ENCODE measurements at regions not wholly inside any gene's neighbourhood (a gene's known extent, or its start where the extent isn't known, plus 50 kb on each side); places are given as distances from the start of the nearest gene placed in this dataset.

GRCh38 chr3:182000447-182000846, 288.7 kb downstream of the SOX2 start:
- no peak overlapping the region for H3K27ac ChIP-seq (ENCODE audit: poor library complexity, severe bottlenecking)
- H3K27me3 ChIP-seq (ENCODE audit: insufficient read depth, poor library complexity, severe bottlenecking) = no peaks in the 10 kb centered on the region
- no peak for DNase-seq (ENCODE audit: low spot score)
- H3K36me3 ChIP-seq (ENCODE audit: low read depth) = no peaks in the 10 kb centered on the region
- no peak for ATAC-seq (ENCODE audit: low read depth)
- TF ChIP-seq, protein P1, sequence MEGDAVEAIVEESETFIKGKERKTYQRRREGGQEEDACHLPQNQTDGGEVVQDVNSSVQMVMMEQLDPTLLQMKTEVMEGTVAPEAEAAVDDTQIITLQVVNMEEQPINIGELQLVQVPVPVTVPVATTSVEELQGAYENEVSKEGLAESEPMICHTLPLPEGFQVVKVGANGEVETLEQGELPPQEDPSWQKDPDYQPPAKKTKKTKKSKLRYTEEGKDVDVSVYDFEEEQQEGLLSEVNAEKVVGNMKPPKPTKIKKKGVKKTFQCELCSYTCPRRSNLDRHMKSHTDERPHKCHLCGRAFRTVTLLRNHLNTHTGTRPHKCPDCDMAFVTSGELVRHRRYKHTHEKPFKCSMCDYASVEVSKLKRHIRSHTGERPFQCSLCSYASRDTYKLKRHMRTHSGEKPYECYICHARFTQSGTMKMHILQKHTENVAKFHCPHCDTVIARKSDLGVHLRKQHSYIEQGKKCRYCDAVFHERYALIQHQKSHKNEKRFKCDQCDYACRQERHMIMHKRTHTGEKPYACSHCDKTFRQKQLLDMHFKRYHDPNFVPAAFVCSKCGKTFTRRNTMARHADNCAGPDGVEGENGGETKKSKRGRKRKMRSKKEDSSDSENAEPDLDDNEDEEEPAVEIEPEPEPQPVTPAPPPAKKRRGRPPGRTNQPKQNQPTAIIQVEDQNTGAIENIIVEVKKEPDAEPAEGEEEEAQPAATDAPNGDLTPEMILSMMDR (IDR thresholded peaks at IDR 0.05; ENCODE audit: poor library complexity, severe bottlenecking) = no peak
- H3K4me1 ChIP-seq (ENCODE audit: insufficient read depth, poor library complexity, severe bottlenecking) = no peaks in the 10 kb centered on the region
- no peaks in the 10 kb centered on the region for H3K9me3 ChIP-seq (ENCODE audit: severe bottlenecking)
- no peak overlapping the region for H3K4me3 ChIP-seq (ENCODE audit: severe bottlenecking)

DNA sequence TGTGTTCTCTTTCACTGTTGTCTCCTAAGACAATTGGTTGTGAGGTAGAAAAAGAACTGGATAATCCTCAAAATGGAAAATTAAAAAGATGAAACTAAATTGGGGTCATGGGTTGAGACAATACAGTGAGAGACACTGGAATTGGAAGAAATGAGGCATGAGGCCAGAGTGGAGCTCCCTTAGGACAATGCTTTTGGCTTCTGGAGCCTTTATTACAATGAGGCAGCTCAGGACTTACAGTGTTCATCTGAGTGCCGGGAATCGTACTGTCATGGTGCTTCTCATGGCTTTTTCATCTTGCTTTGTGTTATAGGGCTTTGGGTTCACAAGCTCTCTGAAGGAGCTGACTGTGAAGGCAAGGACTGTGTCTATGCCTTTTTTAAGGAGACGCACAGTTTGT, 293.5 kb downstream of the SOX2 start:
- H3K27me3 ChIP-seq (ENCODE audit: insufficient read depth, poor library complexity, severe bottlenecking) = no peaks in the 10 kb centered on the region

GRCh38 chr3:182005701-182006100, 294.0 kb downstream of the SOX2 start:
- Histone ChIP-seq H3K36me3 (ENCODE audit: low read depth) (no peaks in the 10 kb centered on the region), H3K27ac (ENCODE audit: poor library complexity, severe bottlenecking) (no peak overlapping the region), H3K9me3 (ENCODE audit: severe bottlenecking) (no peaks in the 10 kb centered on the region), H3K4me3 (ENCODE audit: severe bottlenecking) (no peak overlapping the region), H3K27me3 (ENCODE audit: insufficient read depth, poor library complexity, severe bottlenecking) (no peaks in the 10 kb centered on the region), H3K4me1 (ENCODE audit: insufficient read depth, poor library complexity, severe bottlenecking) (no peaks in the 10 kb centered on the region)
- TF ChIP-seq, protein P1 (IDR thresholded peaks at IDR 0.05; ENCODE audit: poor library complexity, severe bottlenecking) = no peak
- no peak for ATAC-seq (ENCODE audit: low read depth)
- no peak for DNase-seq (ENCODE audit: low spot score)

More for the DNA sequence above, 293.5 kb downstream of the SOX2 start:
- TF ChIP-seq, protein P1 (IDR thresholded peaks at IDR 0.05; ENCODE audit: poor library complexity, severe bottlenecking) = no peak
- no peak for ATAC-seq (ENCODE audit: low read depth)
- H3K4me3 ChIP-seq (ENCODE audit: severe bottlenecking) = no peak overlapping the region
- no peaks in the 10 kb centered on the region for H3K4me1 ChIP-seq (ENCODE audit: insufficient read depth, poor library complexity, severe bottlenecking)
- no peak overlapping the region for H3K27ac ChIP-seq (ENCODE audit: poor library complexity, severe bottlenecking)
- no peaks in the 10 kb centered on the region for H3K9me3 ChIP-seq (ENCODE audit: severe bottlenecking)
- H3K36me3 ChIP-seq (ENCODE audit: low read depth) = no peaks in the 10 kb centered on the region
- no peak for DNase-seq (ENCODE audit: low spot score)

GRCh38 chr3:182006431-182006830, 294.7 kb downstream of the SOX2 start:
- Histone ChIP-seq H3K4me3 (ENCODE audit: severe bottlenecking) (no peak overlapping the region), H3K27ac (ENCODE audit: poor library complexity, severe bottlenecking) (no peak overlapping the region), H3K27me3 (ENCODE audit: insufficient read depth, poor library complexity, severe bottlenecking) (no peaks in the 10 kb centered on the region), H3K4me1 (ENCODE audit: insufficient read depth, poor library complexity, severe bottlenecking) (no peaks in the 10 kb centered on the region), H3K36me3 (ENCODE audit: low read depth) (no peaks in the 10 kb centered on the region), H3K9me3 (ENCODE audit: severe bottlenecking) (no peaks in the 10 kb centered on the region)
- TF ChIP-seq, protein P1 (IDR thresholded peaks at IDR 0.05; ENCODE audit: poor library complexity, severe bottlenecking) = no peak
- no peak for DNase-seq (ENCODE audit: low spot score)
- ATAC-seq (ENCODE audit: low read depth) = no peak

GRCh38 chr3:182007441-182007840, 295.7 kb downstream of the SOX2 start:
- no peaks in the 10 kb centered on the region for H3K36me3 ChIP-seq (ENCODE audit: low read depth)
- TF ChIP-seq, protein P1 (IDR thresholded peaks at IDR 0.05; ENCODE audit: poor library complexity, severe bottlenecking) = no peak
- H3K27ac ChIP-seq (ENCODE audit: poor library complexity, severe bottlenecking) = no peak overlapping the region
- no peaks in the 10 kb centered on the region for H3K27me3 ChIP-seq (ENCODE audit: insufficient read depth, poor library complexity, severe bottlenecking)
- no peaks in the 10 kb centered on the region for H3K4me1 ChIP-seq (ENCODE audit: insufficient read depth, poor library complexity, severe bottlenecking)
- DNase-seq (ENCODE audit: low spot score) (no peak), ATAC-seq (ENCODE audit: low read depth) (no peak)
- H3K4me3 ChIP-seq (ENCODE audit: severe bottlenecking) = no peak overlapping the region
- no peaks in the 10 kb centered on the region for H3K9me3 ChIP-seq (ENCODE audit: severe bottlenecking)

All from RWPE2 (cell line).